Prostate gland (tissue), 2 donors: ENCODE measurements at regions not wholly inside any gene's neighbourhood (a gene's known extent, or its start where the extent isn't known, plus 50 kb on each side); places are given as distances from the start of the nearest gene placed in this dataset.

Experiments used
- CTCF ChIP-seq, 4 experiments: fragments of 200-600 bp in 2 of 4; fragments of 450-650 bp in 2 of 4; sonication (generic) in 2 of 4; IDR thresholded peaks; 1 replicate in 3 of 4; 2 replicates in 1 of 4; pipeline ENCODE4 v1.5.1; 2016 to 2019; ENCODE audit warnings: antibody characterized with exemption in 4 of 4, mild to moderate bottlenecking in 2 of 4, moderate library complexity in 2 of 4
- POLR2A ChIP-seq: fragments of 450-650 bp; IDR thresholded peaks from one replicate; pipeline ENCODE4 v1.6.1; 2016; ENCODE audit warnings: antibody characterized with exemption, mild to moderate bottlenecking
- POLR2AphosphoS5 ChIP-seq: sonication (generic); formaldehyde crosslinking; IDR thresholded peaks from one replicate; pipeline ENCODE4 v1.6.1; 2017; ENCODE audit warnings: antibody characterized with exemption

GRCh38 chr22:34306361-34306760 is 386.1 kb upstream of the LARGE1 start:
- no peak for TF ChIP-seq CTCF (IDR thresholded peaks at IDR 0.05)
- TF ChIP-seq POLR2A, result no peak
- no peak for TF ChIP-seq POLR2AphosphoS5
